ENCODE measurements at regions not wholly inside any gene's neighbourhood (a gene's known extent, or its start where the extent isn't known, plus 50 kb on each side); places are given as distances from the start of the nearest gene placed in this dataset.

DNA sequence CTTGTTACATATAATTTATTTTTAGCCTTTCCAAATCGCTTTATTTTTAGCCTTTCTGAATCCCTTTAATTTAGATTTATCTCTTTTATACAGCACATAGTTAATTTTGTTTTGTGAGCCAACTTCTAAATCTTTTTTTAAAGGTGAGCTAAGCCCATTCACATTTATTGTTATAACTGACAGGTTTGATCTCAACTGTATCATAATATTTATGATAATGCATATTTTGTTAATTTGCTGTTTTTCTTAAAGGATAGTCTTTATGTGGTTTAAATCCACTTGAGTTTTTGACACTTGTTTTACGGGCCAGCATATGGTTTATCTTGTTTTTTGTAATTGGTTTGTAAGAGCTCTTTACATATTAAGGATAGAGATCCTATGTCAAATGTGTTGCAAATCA is 177.8 kb upstream of the SMIM23 start:
- DNase-seq: no peak

DNA sequence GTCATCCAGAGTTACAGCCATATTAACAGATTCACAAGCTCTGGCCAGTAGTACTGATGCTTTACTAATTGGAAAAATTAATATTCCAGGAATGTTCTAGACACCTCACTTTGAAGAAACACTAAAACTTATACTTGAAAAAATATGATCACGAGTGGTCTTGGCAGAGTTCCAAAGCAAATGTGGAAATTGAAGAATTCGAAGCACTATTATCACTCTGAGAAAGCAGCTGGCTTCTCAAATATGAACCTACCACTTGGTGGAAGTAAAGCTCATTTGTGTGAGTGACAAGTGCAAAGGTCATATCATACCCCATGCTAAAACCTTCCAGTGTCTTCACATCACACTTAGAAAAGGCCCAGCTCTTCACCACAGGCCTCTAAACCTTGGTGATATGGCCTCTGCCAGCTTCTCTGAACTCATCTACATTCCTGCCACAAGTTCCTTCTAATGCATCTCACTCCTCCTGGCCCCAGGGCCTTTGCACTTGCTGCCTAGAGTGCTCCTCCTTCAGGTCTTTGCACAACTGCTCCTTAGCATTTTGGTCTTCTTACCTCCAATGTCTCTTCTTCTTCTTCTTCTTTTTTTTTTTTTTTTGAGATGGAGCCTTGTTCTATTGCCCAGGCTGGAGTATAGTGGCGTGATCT is 175.7 kb upstream of the SMIM23 start:
- DNase-seq: no peak

DNA sequence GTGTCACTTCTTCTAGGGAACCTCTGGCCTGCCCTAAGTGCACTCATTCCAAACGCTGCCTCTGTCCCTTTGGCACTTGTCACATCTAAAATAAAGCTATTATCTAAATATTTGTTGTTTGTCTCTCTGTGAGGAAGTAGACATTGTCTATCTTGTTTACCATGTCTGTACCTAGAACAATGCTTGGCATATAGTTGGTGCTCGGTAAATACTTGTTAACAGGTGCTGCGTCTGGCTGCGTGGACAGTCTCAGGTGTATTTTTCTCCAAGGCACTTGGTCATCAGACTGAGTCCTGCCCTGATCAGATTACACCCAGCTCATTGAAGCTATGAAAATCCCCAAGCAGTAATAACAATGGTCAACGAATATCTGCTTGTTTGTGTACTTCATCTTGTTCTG is 174.9 kb upstream of the SMIM23 start:
- DNase-seq: no peak

DNA sequence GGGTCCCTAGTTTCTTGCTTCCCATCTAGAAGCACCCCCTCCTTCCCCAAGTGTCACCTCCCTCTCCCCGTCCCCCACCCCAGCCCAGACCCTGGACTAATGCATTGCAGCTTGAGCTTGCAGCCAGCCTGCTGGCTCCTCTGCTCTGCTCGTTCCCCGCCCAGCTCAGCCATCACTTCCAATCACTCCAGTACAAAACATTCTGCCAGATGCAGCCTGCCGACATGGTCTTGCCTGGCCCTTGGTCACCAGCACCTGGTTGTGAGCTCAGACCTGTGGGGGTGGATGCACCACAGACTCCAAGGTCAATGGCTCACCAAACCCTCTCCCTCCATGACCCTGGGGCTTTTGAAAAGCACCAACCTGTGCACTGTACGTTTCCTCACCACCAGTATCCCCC is 172.9 kb upstream of the SMIM23 start:
- no peak for DNase-seq

DNA sequence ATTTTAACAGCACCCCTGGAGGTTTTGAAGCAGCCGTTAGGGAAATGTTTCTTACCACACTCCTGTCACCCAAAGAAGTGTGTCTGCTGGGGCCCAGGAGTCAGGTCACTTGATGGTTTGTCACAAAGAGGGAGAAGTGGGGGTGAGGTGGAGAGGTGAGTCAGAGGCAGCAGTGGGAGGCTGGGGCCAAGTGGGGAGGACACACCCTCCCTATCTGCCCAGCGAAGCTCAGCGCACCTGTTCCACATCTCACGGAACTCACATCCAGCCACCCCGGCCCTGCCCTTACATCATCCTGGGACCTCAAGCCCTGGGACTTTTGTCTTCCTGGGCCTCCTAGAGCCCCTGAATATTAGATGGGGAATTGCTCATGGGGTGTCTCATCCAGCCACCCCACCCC is 171.1 kb upstream of the SMIM23 start:
- no peak for DNase-seq

DNA sequence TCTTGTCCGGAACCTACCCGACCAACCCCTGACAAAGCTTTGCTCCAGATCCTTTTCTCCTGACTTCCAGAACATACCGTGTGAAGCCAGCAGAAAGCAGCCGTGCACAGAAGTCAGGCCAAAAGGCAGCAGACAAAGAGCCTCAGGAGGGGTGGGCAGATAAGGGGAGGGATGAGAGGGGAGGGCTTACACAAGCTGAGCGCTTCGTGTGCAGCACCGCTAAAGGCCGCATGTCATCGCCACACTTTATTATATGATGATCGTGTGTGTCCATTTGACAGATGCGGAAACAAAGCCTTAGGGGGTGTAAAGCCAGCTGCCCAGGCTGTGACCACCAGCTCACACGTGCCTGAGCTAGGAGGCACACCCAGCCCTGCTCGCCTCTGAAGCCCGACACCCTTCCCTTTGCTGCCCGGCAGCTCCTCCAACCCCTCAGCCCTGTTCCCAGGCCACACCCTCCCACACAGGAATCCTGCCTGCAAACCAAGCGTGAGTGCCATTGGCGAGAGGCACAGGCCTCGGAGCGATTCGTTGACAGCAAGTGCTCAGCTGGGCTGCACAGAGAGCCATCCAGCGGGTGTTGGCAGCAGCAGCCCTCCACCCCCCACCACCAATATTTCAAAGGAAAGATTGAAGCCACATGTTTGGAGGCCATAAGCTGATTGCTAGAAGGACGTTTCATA is 170.5 kb upstream of the SMIM23 start:
- no peak for DNase-seq

DNA sequence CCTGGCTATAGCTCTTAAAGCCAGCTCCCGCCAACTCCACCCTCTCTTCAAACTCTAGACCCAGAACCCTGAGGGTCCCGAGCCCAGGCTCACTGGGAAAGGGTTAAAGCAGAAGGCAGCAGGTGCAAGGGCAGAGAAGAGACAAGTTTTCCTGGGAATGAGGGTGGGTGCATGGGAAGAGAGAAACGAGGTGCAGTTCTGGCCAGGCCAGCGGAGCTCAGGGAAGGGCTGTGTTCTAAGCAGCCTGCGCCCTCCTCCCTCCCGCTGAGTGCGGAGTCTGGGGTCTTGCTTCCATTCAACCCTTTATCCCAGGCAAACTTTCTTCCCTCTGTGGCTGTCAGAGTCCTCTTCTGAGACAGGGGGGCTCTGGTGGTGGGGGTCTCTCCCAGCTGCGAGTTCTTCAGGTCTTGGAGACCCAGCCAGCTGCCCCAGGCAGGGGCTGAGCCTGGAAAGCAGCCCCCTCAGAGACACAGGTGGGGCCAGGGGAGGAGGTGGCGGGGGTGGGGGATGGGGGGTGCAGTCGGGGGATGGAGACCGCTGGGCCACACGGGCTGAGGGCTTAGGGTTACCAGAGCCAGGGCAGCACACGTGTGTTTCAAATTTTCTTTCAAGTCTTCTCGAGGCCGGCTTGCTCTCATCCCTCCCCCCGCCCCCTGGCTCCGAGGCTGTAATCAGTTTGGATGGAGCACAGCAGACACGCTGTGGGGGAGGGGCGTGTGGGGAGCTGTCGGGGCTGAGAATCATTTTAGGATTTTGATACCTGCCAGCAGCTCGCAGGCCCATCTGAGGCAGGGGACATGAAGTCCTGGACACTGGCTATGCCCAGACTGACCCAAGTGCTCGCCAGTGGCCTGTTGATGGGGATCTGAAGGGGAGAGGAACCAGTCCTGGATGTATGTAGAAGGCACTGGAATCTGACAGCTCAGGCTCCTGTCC is 169.6 kb upstream of the SMIM23 start:
- no peak for DNase-seq

DNA sequence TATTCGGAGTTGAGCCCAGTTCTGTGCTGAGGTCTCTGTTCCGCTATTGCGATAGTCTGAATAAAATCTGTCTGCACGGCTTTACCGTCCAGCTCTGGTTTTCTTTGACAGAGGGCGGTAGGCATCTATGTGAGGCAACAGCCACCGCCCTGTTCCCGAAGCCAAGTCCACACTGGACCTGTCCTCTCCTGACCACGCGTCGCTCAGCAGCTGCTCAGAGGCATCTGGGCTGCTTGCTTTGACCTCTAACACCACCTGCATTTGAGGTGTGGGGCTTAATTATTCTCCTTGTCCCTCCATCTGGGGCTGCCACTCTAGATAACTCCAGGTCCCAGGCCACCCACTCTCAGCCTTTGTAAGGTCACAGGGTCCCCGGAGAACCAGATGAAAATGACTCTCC is 168.4 kb upstream of the SMIM23 start:
- DNase-seq: no peak

DNA sequence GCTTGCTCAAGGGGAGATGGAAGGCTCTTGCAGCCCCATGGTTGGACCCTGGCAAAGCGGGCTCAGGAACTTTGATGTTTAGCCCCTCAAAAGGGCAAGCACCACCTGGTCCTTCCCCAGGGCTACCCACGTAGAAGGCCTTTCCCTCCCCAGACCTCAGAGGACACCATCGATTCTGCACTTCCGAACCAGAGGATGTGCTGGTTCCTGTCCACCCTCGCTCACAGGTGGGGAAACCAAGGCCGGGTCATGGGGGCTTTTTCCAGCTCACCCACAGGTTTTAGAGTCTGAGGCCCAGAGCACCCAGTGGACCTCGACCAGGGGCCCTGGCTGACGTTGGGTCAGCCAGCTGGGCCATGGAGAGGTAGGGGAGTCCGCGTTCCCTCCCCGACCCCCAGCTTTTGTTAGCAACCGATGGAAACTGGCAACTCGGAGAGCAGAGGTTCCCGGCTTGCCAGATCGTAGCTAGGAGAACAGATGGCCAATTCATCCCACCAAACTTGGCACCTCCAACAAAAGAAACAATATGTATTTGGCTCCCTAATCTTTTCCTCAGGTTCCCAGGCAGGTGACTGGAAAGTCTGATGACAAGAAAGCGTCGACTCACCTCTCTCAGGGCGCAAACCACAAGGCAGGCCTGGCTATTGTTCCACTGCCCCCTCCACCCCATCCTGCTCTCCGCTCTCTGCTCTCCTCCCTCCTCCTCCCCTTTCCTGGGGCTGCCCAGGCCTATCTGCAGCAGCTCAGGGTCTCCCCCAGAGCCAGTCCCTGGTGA is 167.6 kb upstream of the SMIM23 start:
- no peak for DNase-seq

DNA sequence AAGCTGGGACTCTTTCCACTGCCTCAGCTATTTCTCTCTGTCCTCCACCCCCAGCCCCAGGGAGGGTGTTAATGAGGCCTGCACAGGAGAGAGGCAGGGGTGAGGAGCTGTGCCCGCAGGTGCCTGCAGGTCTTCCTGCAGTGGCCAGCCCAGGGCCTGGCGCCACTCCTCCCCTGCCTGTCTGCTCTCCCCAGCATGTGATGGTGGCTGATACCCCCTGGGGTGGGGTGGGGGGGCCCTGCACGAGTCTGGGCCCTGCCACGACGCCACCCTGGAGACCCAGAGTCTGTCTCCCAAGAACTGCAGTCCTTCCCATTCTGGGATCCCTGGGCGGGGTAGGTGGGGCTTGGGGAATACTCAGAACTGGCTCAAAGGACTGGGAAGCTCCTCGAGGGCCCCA is 166.4 kb upstream of the SMIM23 start:
- no peak for DNase-seq

DNA sequence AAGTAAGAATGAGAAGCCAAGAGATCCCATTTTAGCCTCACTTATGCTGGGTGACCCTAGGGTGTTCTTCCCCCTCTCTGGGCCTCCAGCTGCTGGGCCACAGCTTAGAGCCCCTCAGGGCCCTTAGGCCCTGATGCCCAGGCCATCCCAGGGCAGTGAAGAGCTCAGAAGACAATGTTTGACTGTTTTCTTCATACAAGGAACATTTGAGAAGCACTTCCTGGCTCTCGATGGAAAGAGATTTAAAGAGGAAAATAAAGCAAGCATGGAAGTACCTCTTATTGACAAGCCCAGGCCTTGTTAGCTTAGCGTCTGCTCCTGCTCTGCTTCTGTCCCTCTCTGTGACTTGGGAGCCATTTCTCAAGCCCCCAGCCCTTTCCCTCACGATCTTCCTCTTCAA is 165.9 kb upstream of the SMIM23 start:
- no peak for DNase-seq

DNA sequence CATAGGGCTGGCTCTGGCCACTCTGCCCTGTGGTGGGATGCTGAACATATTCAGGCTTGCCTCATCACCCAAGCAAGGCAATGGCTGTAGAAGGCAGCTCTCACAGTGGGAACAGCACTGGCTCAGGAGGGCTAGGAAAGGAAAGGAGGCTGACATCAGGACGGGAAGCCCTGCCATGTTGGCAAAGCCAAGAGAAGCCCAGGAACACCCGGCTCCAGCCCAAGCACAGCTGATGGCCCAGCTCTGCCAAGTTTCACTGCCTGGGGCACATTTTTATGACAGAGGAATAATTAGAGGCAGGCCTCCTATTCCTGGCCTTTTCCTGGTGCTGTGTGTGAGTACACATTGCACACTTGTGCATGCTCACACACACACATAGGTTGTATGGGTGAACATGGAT is 163.6 kb upstream of the SMIM23 start:
- no peak for DNase-seq

DNA sequence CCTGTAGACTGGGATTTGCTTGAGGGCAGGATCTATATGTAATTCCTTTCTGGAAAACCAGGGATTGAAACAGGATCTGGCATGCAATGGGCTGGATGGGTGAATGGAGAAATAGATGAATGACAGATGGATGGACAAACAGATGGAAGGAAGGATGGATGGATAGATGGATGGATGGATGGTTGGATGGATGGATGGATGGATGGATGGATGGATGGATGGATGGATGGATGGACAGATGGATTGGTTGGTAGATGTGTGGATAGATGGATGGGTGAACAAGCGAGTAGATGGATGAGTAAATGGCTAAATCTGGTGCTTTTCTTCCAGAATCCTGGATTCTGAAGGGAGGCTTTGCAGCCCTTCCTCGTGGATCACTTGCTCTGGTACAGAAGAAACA is 162.5 kb upstream of the SMIM23 start:
- DNase-seq: no peak

DNA sequence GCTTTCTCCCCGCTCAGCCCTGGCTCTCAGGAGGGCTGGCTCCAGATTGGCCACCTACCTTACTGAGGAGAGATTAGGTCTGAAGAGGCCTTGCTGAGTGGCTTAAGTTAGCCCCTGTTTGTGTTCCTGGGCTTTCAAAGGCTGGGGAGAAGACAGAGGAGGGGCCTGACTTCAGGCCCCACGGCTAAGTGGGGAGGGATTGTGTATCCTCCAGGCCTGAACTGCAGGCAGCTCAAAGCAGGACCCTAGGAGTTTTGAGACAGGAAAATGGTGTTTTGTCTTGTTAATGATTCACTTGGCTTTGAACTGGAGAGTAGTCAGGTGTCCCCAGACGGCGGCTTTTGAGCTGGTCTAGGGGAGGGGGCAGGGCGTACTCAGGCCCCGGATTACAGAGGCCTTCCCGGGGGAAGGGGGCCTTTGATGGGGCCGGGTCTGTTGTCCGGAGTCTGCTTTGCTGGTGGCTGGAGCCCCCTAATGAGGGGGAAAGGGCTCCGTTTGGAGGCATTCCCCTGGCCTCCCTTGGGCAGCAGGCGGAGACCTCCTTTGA is 162.0 kb upstream of the SMIM23 start:
- no peak for DNase-seq

DNA sequence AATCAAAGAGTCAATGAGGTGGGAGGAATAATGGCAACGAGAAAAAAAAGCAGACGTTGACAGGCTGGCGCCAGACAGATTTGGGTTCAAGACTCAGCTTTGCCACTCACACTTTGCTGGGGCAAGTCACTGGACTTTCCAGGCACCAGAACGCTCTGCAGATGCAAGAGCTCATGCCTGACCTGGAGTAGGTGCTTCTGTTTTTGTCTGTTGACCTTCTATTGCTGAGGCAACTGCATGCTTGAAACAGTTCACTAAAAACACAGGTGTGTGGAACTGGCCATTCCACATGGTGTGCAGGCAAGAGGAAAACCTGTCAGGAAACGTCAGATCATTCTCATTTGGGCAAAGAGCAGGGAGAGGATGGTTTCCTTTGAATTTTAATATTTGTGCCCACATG is 161.2 kb upstream of the SMIM23 start:
- DNase-seq: no peak

DNA sequence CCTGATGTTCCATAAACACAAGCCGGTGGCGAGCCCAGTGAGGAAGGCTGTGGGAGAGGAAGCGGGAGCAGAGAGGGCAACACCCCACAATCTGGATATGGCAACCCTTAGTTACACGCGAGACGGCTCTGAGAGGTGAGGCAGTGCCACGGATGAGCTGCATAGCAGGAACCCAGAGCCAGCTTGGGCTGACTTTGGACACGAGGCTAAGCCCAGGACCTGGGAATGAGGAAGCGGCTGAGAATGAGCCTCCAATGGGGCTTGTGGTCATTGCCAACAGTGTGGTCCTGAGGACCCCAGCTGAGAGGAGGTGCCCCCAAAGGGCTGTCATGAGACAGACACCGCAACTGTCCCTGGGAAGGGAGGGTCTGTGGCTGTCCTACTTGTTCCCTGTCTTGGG is 160.0 kb upstream of the SMIM23 start:
- no peak for DNase-seq

DNA sequence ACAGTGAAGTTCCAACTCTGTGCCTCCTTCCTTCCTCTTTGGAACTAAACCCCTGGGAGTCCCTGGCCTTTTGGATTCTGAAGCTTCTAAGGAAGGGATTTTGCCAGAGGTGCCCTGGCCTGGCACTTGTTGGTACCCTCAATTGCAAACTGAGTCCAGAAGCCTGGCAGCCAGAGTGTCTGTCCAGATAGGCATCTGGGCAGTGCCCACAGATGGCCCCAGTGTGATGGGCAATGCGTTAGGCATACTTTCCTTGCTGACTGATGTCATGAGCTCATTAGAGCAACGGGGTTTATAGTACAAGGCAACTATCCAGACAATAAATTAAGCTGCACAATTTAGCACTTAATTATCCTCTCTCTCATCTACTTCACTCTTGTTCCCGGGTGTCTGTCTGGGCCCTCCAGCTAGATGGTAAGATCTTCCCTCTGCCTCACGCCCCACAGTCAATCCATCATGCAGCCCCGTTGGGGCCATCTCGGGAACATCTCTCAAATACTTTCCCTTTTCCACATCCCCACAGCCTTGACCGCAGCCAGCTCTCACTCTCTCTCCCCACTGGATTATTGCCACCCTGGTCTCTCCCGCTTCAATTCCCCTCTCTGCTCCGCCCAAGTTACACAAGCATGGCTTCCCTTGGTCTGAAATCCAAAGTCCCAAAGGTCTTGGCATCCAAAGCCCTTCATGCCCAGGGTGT is 157.5 kb upstream of the SMIM23 start:
- no peak for DNase-seq

DNA sequence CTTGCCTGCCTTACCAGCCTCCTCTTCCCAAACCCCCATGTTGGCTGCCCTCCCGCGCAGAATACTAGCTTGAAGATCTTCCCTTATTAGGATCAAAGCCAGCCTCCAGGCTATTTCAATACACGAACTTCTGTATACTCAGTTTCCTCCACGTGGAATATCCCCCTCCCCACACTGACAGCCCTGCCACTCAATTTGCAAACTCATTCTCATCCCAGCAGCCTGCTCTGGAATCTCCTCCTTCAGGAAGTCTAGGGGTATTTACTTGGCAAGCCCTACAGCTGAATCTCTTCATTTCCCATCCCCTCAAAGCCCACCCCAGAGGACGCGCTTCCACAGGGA is 157.0 kb upstream of the SMIM23 start:
- DNase-seq: no peak

DNA sequence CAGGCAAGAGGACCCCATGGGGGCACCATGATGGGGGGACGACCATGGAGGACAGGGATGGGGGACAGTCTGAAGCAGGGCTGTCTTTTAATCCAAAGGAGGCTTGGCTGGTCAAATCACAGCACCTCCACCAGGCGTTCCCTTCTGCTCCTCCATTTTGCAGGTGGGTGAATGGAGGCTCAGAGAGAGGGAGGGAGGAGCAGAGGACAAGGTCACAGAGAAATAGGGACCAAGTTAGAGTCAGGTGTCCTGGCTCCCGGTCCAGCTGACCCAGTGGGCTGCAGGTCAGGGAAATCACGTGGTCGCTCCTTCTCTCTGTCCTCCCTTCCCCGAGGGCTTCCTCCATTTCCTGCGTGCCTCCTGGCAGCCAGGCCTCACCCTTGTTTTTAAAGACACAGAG is 156.4 kb upstream of the SMIM23 start:
- no peak for DNase-seq

DNA sequence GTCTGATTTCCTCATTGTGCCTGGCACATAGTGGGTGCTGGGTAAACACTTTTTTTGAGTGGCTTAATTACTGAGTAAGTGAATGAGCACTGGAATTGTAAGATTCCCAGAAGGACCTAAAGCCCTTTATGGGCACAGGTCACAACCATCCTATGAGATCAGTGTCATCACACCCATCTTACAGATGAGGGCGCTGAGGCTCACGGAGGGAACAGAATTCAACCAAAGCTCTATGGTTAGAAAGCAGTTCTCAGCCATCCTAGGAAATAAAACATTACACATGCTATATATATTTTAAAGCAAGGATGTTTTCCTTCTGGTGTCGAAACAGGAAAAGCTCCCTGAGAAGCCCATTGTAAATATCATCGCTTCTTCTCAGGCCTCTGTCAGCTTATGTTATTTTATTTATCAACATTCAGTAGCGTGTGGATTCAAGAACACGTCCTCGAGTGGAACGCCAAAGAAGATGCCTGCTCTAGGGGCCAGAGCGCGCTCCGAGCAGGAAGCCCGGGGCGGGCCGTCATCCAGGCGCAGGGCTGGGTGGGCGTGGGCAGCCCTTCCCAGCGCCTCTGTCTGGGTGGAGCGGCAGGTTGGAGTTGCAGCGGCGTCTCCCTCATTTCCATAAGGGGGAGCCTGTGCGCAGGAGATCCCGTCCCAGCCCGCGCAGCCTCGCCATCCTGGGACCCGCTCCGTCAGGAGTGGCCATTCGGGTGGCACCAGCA is 155.8 kb upstream of the SMIM23 start:
- DNase-seq: no peak

DNA sequence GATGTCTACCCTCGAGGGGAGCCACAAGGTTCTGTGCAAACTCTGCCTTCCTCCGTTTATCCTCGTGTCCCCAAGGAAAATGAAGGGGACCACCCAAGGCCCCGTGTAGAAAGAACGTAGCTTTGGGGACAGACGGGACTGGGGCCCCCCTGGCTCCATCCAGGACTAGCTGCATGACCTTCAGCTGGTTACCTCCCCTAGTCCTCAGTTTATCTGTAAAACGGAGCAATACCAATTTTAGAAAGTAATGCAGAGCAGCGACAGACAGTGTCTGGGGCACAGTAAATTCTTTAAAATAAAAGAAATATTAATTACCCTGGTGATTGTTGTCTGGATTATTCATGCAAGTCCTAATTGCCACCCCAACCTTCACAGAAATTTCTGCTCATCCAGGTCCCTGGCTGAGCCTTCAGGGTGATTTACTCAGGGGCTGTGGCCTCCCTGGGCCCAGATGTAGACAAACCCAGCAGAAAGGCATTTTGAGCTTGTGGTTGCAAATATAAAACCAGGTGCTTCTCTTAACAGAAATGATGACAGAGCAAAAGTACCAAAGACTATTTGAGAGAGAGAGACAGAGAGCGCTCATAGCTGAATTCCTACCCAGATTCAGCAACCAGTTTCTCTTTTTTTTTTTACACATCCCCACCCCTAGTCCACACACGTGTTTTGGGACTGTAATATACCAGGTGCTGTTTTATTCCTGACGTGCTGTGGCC is 155.1 kb upstream of the SMIM23 start:
- no peak for DNase-seq
